HL-60 (cell line): ENCODE measurements at regions not wholly inside any gene's neighbourhood (a gene's known extent, or its start where the extent isn't known, plus 50 kb on each side); places are given as distances from the start of the nearest gene placed in this dataset.

Source experiments
- DNase-seq, 2 experiments: peaks; one replicate each; pipeline ENCODE4 v3.0.0-alpha.2; 2010 to 2020; ENCODE audit warnings: low read depth in 1 of 2, low spot score in 1 of 2
- H3K27ac ChIP-seq: fragments of 250-450 bp; sonication (Bioruptor Pico); replicated peaks from 2 replicates; pipeline ENCODE4 v1.5.1; 2020; ENCODE audit warnings: mild to moderate bottlenecking, moderate library complexity
- H3K27me3 ChIP-seq: fragments of 250-450 bp; sonication (Bioruptor Pico); 2 replicates; pipeline ENCODE4 v1.5.1; 2021; ENCODE audit warnings: mild to moderate bottlenecking, moderate library complexity; ENCODE audit not compliant: insufficient read depth, poor library complexity, severe bottlenecking
- H3K4me3 ChIP-seq: replicated peaks from 2 replicates; pipeline ENCODE4 v1.5.1; 2011; ENCODE audit warnings: mild to moderate bottlenecking, control low read depth, low read length; ENCODE audit not compliant: insufficient read depth
- CTCF ChIP-seq: IDR thresholded peaks from one replicate; pipeline ENCODE4 v1.5.1; 2011; ENCODE audit warnings: low read length, control low read depth, inconsistent platforms; ENCODE audit not compliant: insufficient read depth
- GABPA ChIP-seq: IDR thresholded peaks from 2 replicates; pipeline ENCODE4 v1.6.1; 2012; ENCODE audit warnings: low read depth
- POLR2AphosphoS5 ChIP-seq: IDR thresholded peaks from 2 replicates; pipeline ENCODE4 v1.6.1; 2012; ENCODE audit warnings: low read depth
- REST ChIP-seq: IDR thresholded peaks from 2 replicates; pipeline ENCODE4 v1.6.1; 2012; ENCODE audit warnings: low read depth; ENCODE audit not compliant: insufficient replicate concordance
- SPI1 ChIP-seq: IDR thresholded peaks from 2 replicates; pipeline ENCODE4 v1.6.1; 2012; ENCODE audit warnings: low read depth, mild to moderate bottlenecking, borderline replicate concordance

- Histone ChIP-seq H3K27me3 (no peaks in the 10 kb centered on the region), H3K4me3 (no peak overlapping the region)
- no peak for DNase-seq
These were observed 581.5 kb downstream of the PLCL1 start for GRCh38 chr2:198385856-198386255.

GRCh38 chr2:198385326-198385725, 580.9 kb downstream of the PLCL1 start:
- Histone ChIP-seq H3K27ac (no peak overlapping the region), H3K4me3 (no peak overlapping the region), H3K27me3 (no peaks in the 10 kb centered on the region)
- no peak for DNase-seq
- TF ChIP-seq CTCF (no peak), GABPA (no peak), REST (no peak), POLR2AphosphoS5 (no peak), SPI1 (no peak)

More at GRCh38 chr2:198385856-198386255, 581.5 kb downstream of the PLCL1 start:
- no peak for TF ChIP-seq CTCF
- TF ChIP-seq POLR2AphosphoS5: no peak
- TF ChIP-seq REST: no peak
- no peak for TF ChIP-seq SPI1
- no peak for TF ChIP-seq GABPA
- no peak overlapping the region for H3K27ac ChIP-seq

GRCh38 chr2:198383392-198383791, 579.0 kb downstream of the PLCL1 start:
- DNase-seq: no peak
- Histone ChIP-seq H3K4me3 (no peak overlapping the region), H3K27ac (no peak overlapping the region), H3K27me3 (no peaks in the 10 kb centered on the region)
- TF ChIP-seq POLR2AphosphoS5 (no peak), REST (no peak), CTCF (no peak), GABPA (no peak), SPI1 (no peak)
